HUES64 (cell line): ENCODE measurements at regions not wholly inside any gene's neighbourhood (a gene's known extent, or its start where the extent isn't known, plus 50 kb on each side); places are given as distances from the start of the nearest gene placed in this dataset.
"Not testable (repeated sequence)": the region's sequence is repeated elsewhere in the genome, so short reads cannot be mapped to it uniquely, and the experiment has no call there.

Source experiments
- H3K27ac ChIP-seq: 2 replicates; pipeline ENCODE4 v1.7.0; 2013; ENCODE audit warnings: low read depth, low read length, inconsistent platforms
- H3K27me3 ChIP-seq: 2 replicates; pipeline ENCODE4 v1.6.1; 2013; ENCODE audit warnings: mild to moderate bottlenecking, low read length; ENCODE audit not compliant: insufficient read depth
- H3K36me3 ChIP-seq: 2 replicates; pipeline ENCODE4 v1.6.1; 2013; ENCODE audit warnings: mild to moderate bottlenecking, low read length; ENCODE audit not compliant: insufficient read depth
- H3K4me1 ChIP-seq: 2 replicates; pipeline ENCODE4 v1.6.1; 2013; ENCODE audit warnings: mild to moderate bottlenecking, low read length, moderate library complexity; ENCODE audit not compliant: insufficient read depth
- H3K4me3 ChIP-seq: 2 replicates; pipeline ENCODE4 v1.5.1; 2013; ENCODE audit warnings: mild to moderate bottlenecking, low read length, moderate library complexity
- H3K9ac ChIP-seq: 2 replicates; pipeline ENCODE4 v1.6.1; 2013; ENCODE audit warnings: mild to moderate bottlenecking, low read depth, low read length
- H3K9me3 ChIP-seq: 2 replicates; pipeline ENCODE4 v1.6.1; 2013; ENCODE audit warnings: low read depth, low read length; ENCODE audit not compliant: insufficient read depth
- WGBS: fragments of 150-250, 120-280 bp; methylation state at CpG from one replicate; pipeline ENCODE4 v1.1.7; 2013; ENCODE audit warnings: missing lambda C conversion rate; 5-methylcytosine and 5-hydroxymethylcytosine counted together

GRCh38 chrX:55142206-55142918 lies 53.5 kb downstream of the PAGE2 start:
- Histone ChIP-seq H3K4me1 (peaks cover 5% of the 10 kb centered on the region; the same call in 1 of the 2 replicates), H3K27me3 (no peaks in the 10 kb centered on the region), H3K9me3 (no peaks in the 10 kb centered on the region), H3K9ac (no peak overlapping the region), H3K36me3 (0 out of 2 replicates have a peak, but pooled peaks cover 7% of the 10 kb centered on the region), H3K27ac (no peak overlapping the region), H3K4me3 (no peak overlapping the region)
- 87% methylated on average over 2 of the region's 3 CpGs for WGBS

- Histone ChIP-seq H3K27me3 (no peaks in the 10 kb centered on the region), H3K4me3 (no peak overlapping the region), H3K4me1 (peaks cover 5% of the 10 kb centered on the region; the same call in 1 of the 2 replicates), H3K9ac (no peak overlapping the region), H3K27ac (no peak overlapping the region), H3K9me3 (no peaks in the 10 kb centered on the region), H3K36me3 (0 out of 2 replicates have a peak, but pooled peaks cover 7% of the 10 kb centered on the region)
- 49% methylated on average over 6 of the region's 6 CpGs for WGBS
Observed at GRCh38 chrX:55142919-55143310, 54.1 kb downstream of the PAGE2 start.

GRCh38 chrX:55143621-55144020 lies 54.8 kb downstream of the PAGE2 start:
- Histone ChIP-seq H3K9me3 (no peaks in the 10 kb centered on the region), H3K9ac (no peak overlapping the region), H3K4me1 (peaks cover 5% of the 10 kb centered on the region; the same call in 1 of the 2 replicates), H3K27me3 (no peaks in the 10 kb centered on the region), H3K36me3 (0 out of 2 replicates have a peak, but pooled peaks cover 7% of the 10 kb centered on the region), H3K27ac (no peak overlapping the region), H3K4me3 (no peak overlapping the region)
- 43% methylated on average over 1 of the region's 2 CpGs for WGBS

- no peaks in the 10 kb centered on the region for H3K27me3 ChIP-seq
- H3K9me3 ChIP-seq = no peaks in the 10 kb centered on the region
- no peak overlapping the region for H3K9ac ChIP-seq
- 80% methylated on average over 2 of the region's 2 CpGs for WGBS
- peaks cover 5% of the 10 kb centered on the region; the same call in 1 of the 2 replicates for H3K4me1 ChIP-seq
- H3K27ac ChIP-seq = no peak overlapping the region
- H3K4me3 ChIP-seq = no peak overlapping the region
- 0 out of 2 replicates have a peak, but pooled peaks cover 7% of the 10 kb centered on the region for H3K36me3 ChIP-seq
Observed at GRCh38 chrX:55144697-55145096, 55.9 kb downstream of the PAGE2 start.

- Histone ChIP-seq H3K4me1 (no peaks in the 10 kb centered on the region), H3K27me3 (no peaks in the 10 kb centered on the region), H3K36me3 (0 out of 2 replicates have a peak, but pooled peaks cover 5% of the 10 kb centered on the region), H3K9ac (no peak overlapping the region), H3K9me3 (no peaks in the 10 kb centered on the region), H3K27ac (no peak overlapping the region), H3K4me3 (no peak overlapping the region)
- 91% methylated on average over 2 of the region's 3 CpGs for WGBS
Observed at GRCh38 chrX:55149242-55149641, 60.4 kb downstream of the PAGE2 start.

GRCh38 chrX:55151199-55151598 lies 62.4 kb downstream of the PAGE2 start:
- Histone ChIP-seq H3K9ac (no peak overlapping the region), H3K27me3 (no peaks in the 10 kb centered on the region), H3K9me3 (no peaks in the 10 kb centered on the region), H3K27ac (no peak overlapping the region), H3K36me3 (no peaks in the 10 kb centered on the region; the same call in 1 of the 2 replicates), H3K4me3 (no peak overlapping the region), H3K4me1 (no peaks in the 10 kb centered on the region)
- 100% methylated on average over 1 of the region's 5 CpGs for WGBS

GRCh38 chrX:55159551-55159950 lies 60.6 kb upstream of the PAGE5 start:
- Histone ChIP-seq H3K27ac (no peak overlapping the region), H3K4me3 (no peak overlapping the region), H3K27me3 (no peaks in the 10 kb centered on the region), H3K9me3 (no peaks in the 10 kb centered on the region), H3K36me3 (no peaks in the 10 kb centered on the region; the same call in 1 of the 2 replicates), H3K9ac (no peak overlapping the region), H3K4me1 (peaks cover 4% of the 10 kb centered on the region; the same call in 1 of the 2 replicates)
- 95% methylated on average over 2 of the region's 3 CpGs for WGBS

GRCh38 chrX:55160685-55161552 lies 59.2 kb upstream of the PAGE5 start:
- peak overlapping the region; percentile 91 for H3K4me3 ChIP-seq
- H3K27ac ChIP-seq = peak overlapping the region; percentile 87
- no peaks in the 10 kb centered on the region; the same call in 1 of the 2 replicates for H3K36me3 ChIP-seq
- H3K27me3 ChIP-seq = no peaks in the 10 kb centered on the region
- WGBS = under 1% methylated on average over 63 of the region's 63 CpGs
- peaks cover 4% of the 10 kb centered on the region; the same call in 1 of the 2 replicates for H3K4me1 ChIP-seq
- H3K9ac ChIP-seq = peak overlapping the region; percentile 84
- no peaks in the 10 kb centered on the region for H3K9me3 ChIP-seq

GRCh38 chrX:55161581-55161980 lies 58.6 kb upstream of the PAGE5 start:
- Histone ChIP-seq H3K9me3 (no peaks in the 10 kb centered on the region), H3K27ac (peak overlapping the region; percentile 77), H3K9ac (peak overlapping the region; percentile 84), H3K4me1 (peaks cover 4% of the 10 kb centered on the region; the same call in 1 of the 2 replicates), H3K4me3 (peak overlapping the region; percentile 91), H3K27me3 (no peaks in the 10 kb centered on the region), H3K36me3 (no peaks in the 10 kb centered on the region)
- WGBS = 16% methylated on average over 12 of the region's 12 CpGs

GRCh38 chrX:55163171-55163570 lies 57.0 kb upstream of the PAGE5 start:
- H3K27ac ChIP-seq = no peak overlapping the region
- no peak overlapping the region for H3K4me3 ChIP-seq
- peaks cover 4% of the 10 kb centered on the region; the same call in 1 of the 2 replicates for H3K4me1 ChIP-seq
- no peaks in the 10 kb centered on the region for H3K27me3 ChIP-seq
- no peaks in the 10 kb centered on the region for H3K36me3 ChIP-seq
- WGBS = 100% methylated on average over 3 of the region's 3 CpGs
- no peaks in the 10 kb centered on the region for H3K9me3 ChIP-seq
- no peak overlapping the region for H3K9ac ChIP-seq

- not testable (repeated sequence) for H3K4me3 ChIP-seq, H3K36me3 ChIP-seq, H3K4me1 ChIP-seq, H3K9me3 ChIP-seq, H3K27ac ChIP-seq, H3K9ac ChIP-seq, H3K27me3 ChIP-seq
- 77% methylated on average over 2 of the region's 4 CpGs for WGBS
Observed at GRCh38 chrX:55165026-55165425, 55.1 kb upstream of the PAGE5 start.
